ENCODE measurements at regions not wholly inside any gene's neighbourhood (a gene's known extent, or its start where the extent isn't known, plus 50 kb on each side); places are given as distances from the start of the nearest gene placed in this dataset.

DNA sequence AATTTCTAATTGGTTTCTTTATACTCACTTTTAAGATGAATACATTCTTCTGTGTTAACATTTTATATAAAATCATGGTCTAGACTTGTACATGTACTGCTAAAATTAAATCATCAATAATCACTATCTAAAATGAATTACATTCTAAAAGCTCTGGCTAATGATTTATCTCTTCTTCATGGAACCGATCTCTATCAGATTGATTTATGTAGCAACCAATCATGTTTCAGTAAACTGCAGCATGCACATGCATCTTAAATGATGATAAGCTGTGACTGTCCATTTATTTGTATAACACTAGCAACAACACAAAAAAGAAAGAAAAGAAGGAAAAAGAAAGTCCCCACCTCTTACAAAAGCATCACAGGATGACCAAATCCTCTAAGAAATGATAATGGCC, 669.2 kb downstream of the NR2F1-AS1 start:
- no peak overlapping the region for H3K4me3 ChIP-seq
- intact Hi-C loops (cut with DNase I; ENCODE audit: low total_unique reads): no loop called here
- H3K27ac ChIP-seq: no peak overlapping the region
- H3K36me3 ChIP-seq: no peaks in the 10 kb centered on the region
- no peaks in the 10 kb centered on the region for H3K27me3 ChIP-seq (replicated peaks in 1 of 7)
- no peak for TF ChIP-seq POLR2AphosphoS5 (IDR thresholded peaks at IDR 0.05)
- TF ChIP-seq POLR2A (IDR thresholded peaks at IDR 0.05): no peak
- TF ChIP-seq, protein P1, sequence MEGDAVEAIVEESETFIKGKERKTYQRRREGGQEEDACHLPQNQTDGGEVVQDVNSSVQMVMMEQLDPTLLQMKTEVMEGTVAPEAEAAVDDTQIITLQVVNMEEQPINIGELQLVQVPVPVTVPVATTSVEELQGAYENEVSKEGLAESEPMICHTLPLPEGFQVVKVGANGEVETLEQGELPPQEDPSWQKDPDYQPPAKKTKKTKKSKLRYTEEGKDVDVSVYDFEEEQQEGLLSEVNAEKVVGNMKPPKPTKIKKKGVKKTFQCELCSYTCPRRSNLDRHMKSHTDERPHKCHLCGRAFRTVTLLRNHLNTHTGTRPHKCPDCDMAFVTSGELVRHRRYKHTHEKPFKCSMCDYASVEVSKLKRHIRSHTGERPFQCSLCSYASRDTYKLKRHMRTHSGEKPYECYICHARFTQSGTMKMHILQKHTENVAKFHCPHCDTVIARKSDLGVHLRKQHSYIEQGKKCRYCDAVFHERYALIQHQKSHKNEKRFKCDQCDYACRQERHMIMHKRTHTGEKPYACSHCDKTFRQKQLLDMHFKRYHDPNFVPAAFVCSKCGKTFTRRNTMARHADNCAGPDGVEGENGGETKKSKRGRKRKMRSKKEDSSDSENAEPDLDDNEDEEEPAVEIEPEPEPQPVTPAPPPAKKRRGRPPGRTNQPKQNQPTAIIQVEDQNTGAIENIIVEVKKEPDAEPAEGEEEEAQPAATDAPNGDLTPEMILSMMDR (IDR thresholded peaks at IDR 0.05 in 8 of 11, conservative IDR thresholded peaks at IDR 0.05 in 3 of 11): no peak
- DNase-seq: no peak
- no peaks in the 10 kb centered on the region for H3K9me3 ChIP-seq
- peaks cover 0 to 5% (median 0%) of the 10 kb centered on the region in 6 donors for H3K4me1 ChIP-seq
- WGBS, 5 donors: 78 to 86% (median 82%) methylated on average over 1 of the region's 1 CpG

DNA sequence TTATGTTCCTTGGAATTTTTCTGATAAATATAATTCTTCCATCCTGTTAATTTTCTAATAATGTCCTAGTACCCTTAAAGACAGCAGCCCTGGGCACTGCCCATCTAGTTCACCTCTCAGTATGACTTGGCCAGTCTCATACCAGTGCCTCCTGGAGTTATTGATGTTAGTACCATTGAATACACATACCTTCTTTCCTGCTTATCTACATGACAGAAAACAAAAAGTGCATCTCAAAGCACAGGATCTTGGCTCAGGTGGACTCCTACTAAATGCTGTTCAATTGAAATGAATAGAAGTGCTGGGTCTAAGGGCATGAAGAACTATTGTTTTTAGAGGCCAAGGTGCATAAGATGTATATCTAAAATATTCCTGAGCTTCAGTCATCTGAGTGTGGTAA, 669.7 kb downstream of the NR2F1-AS1 start:
- Histone ChIP-seq H3K4me1 (peaks cover 0 to 5% (median 0%) of the 10 kb centered on the region in 6 donors), H3K27me3 (replicated peaks in 1 of 7) (no peaks in the 10 kb centered on the region), H3K9me3 (no peaks in the 10 kb centered on the region), H3K36me3 (no peaks in the 10 kb centered on the region), H3K27ac (no peak overlapping the region), H3K4me3 (no peak overlapping the region)
- DNase-seq: no peak
- TF ChIP-seq POLR2A (IDR thresholded peaks at IDR 0.05) (no peak), POLR2AphosphoS5 (IDR thresholded peaks at IDR 0.05) (no peak)
- TF ChIP-seq, protein P1 (IDR thresholded peaks at IDR 0.05 in 8 of 11, conservative IDR thresholded peaks at IDR 0.05 in 3 of 11): no peak
- intact Hi-C loops (cut with DNase I; ENCODE audit: low total_unique reads): no loop called here

DNA sequence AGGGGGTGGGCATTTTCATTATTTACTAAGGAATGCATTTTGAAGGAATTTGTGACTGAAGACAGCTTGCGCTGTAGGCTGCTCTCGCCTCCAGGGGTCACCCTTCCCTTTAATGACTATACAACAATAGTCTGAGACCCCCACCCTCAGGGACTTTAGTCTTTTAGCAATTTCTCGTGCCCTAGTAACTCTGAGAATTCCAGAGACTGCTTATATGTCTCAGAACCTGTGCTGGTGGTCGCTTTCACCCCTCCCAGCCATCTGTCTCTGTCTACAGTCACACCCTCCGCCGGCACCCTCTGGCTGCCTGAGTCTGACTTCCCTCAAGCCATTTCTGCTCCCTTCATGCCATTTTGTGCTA, 671.4 kb downstream of the NR2F1-AS1 start:
- TF ChIP-seq POLR2A (IDR thresholded peaks at IDR 0.05) (no peak), POLR2AphosphoS5 (IDR thresholded peaks at IDR 0.05) (no peak)
- TF ChIP-seq, protein P1 (IDR thresholded peaks at IDR 0.05 in 8 of 11, conservative IDR thresholded peaks at IDR 0.05 in 3 of 11): no peak
- no peaks in the 10 kb centered on the region for H3K27me3 ChIP-seq (replicated peaks in 1 of 7)
- intact Hi-C loops (cut with DNase I; ENCODE audit: low total_unique reads): no loop called here
- H3K4me1 ChIP-seq: peaks cover 0 to 5% (median 0%) of the 10 kb centered on the region in 6 donors
- no peak overlapping the region for H3K27ac ChIP-seq
- WGBS, 5 donors: 35 to 60% (median 48%) methylated on average over 6 of the region's 6 CpGs
- no peaks in the 10 kb centered on the region for H3K9me3 ChIP-seq
- H3K36me3 ChIP-seq: no peaks in the 10 kb centered on the region
- no peak for DNase-seq
- H3K4me3 ChIP-seq: no peak overlapping the region

DNA sequence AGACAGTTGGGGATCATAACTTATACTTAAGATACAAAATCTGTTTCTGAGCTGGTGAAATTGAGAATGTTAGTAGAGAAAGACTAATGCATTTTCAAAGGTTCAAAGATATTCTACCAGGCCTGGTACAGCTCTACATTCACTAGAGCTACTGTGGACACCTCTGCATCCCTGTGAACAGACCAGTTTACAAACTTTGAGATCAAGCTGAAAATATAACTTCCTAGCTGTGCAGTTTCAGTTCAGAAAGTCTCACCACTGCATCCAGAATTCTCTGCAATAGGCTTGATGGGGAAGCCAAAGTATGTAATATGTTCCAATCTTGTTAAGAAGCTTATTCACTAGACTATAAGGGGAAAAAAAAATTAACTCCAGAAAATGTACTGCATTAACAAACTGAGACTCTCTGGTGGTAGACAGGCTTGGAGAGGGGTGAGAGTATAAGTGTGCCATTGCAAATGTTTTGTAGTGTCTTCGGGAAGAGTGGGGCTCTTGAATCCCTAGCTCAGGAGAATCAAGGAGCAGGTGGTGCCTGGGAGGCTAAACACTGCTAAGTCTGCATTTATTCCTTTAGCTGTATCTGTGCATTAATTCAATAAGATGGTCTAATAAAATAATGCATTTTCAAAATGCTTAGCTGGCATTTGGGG, 671.9 kb downstream of the NR2F1-AS1 start:
- TF ChIP-seq POLR2AphosphoS5 (IDR thresholded peaks at IDR 0.05): no peak
- TF ChIP-seq, protein P1 (IDR thresholded peaks at IDR 0.05 in 8 of 11, conservative IDR thresholded peaks at IDR 0.05 in 3 of 11): no peak
- no peak for TF ChIP-seq POLR2A (IDR thresholded peaks at IDR 0.05)
- WGBS, 5 donors: 68 to 94% (median 83%) methylated on average over 1 of the region's 1 CpG
- H3K27me3 ChIP-seq (replicated peaks in 1 of 7): no peaks in the 10 kb centered on the region
- H3K36me3 ChIP-seq: no peaks in the 10 kb centered on the region
- intact Hi-C loops (cut with DNase I; ENCODE audit: low total_unique reads): no loop called here
- H3K4me1 ChIP-seq: peaks cover 0 to 5% (median 0%) of the 10 kb centered on the region in 6 donors
- DNase-seq: no peak
- no peaks in the 10 kb centered on the region for H3K9me3 ChIP-seq
- H3K27ac ChIP-seq: peak overlapping the region in 1 of 8 donors; percentile 2
- H3K4me3 ChIP-seq: no peak overlapping the region

Data from spleen (tissue), 11 donors.